Peyer's patch (tissue), 4 donors: ENCODE measurements at regions not wholly inside any gene's neighbourhood (a gene's known extent, or its start where the extent isn't known, plus 50 kb on each side); places are given as distances from the start of the nearest gene placed in this dataset.

Source experiments
- DNase-seq, 3 donors: peaks; one replicate each; pipeline ENCODE4 v3.0.0-alpha.2; 2017 to 2019
- H3K27ac ChIP-seq, 4 donors: fragments of 200-600 bp; sonication (generic); one replicate each; pipeline ENCODE4 v1.5.1; 2016 to 2019
- H3K27me3 ChIP-seq, 2 donors: fragments of 200-600 bp; sonication (generic); one replicate each; pipeline ENCODE4 v1.5.1; 2019
- H3K36me3 ChIP-seq, 3 donors: fragments of 200-600 bp; sonication (generic); one replicate each; pipeline ENCODE4 v1.5.1; 2016 to 2019
- H3K4me1 ChIP-seq, 4 donors: fragments of 200-600 bp; sonication (generic); one replicate each; pipeline ENCODE4 v1.5.1; 2016 to 2019
- H3K4me3 ChIP-seq, 4 donors: fragments of 200-600 bp; sonication (generic); 1 replicate in 3 of 4; 2 replicates in 1 of 4; pipeline ENCODE4 v1.5.1; 2016 to 2019; ENCODE audit warnings: mild to moderate bottlenecking in 1 of 4
- H3K9me3 ChIP-seq, 4 donors: fragments of 200-600 bp; sonication (generic); one replicate each; pipeline ENCODE4 v1.5.1; 2016 to 2019; ENCODE audit warnings: mild to moderate bottlenecking in 1 of 4
- POLR2A ChIP-seq, 2 donors: fragments of 450-650 bp; IDR thresholded peaks; one replicate each; pipeline ENCODE4 v1.5.1; 2017; ENCODE audit warnings: antibody characterized with exemption in 2 of 2, mild to moderate bottlenecking in 2 of 2, moderate library complexity in 2 of 2
- TF ChIP-seq, protein P1 (sequence below), 6 experiments: fragments of 450-650 bp in 4 of 6; fragments of 200-600 bp in 2 of 6; sonication (generic) in 1 of 6; IDR thresholded peaks; one replicate each; pipeline ENCODE4 v1.5.1; 2017 to 2019; ENCODE audit warnings: antibody characterized with exemption in 6 of 6, mild to moderate bottlenecking in 3 of 6, moderate library complexity in 1 of 6

GRCh38 chr10:85187047-85187446 lies 858.7 kb downstream of the CCSER2 start:
- H3K4me3 ChIP-seq: no peak overlapping the region
- no peak overlapping the region for H3K27ac ChIP-seq
- no peak for DNase-seq

DNA sequence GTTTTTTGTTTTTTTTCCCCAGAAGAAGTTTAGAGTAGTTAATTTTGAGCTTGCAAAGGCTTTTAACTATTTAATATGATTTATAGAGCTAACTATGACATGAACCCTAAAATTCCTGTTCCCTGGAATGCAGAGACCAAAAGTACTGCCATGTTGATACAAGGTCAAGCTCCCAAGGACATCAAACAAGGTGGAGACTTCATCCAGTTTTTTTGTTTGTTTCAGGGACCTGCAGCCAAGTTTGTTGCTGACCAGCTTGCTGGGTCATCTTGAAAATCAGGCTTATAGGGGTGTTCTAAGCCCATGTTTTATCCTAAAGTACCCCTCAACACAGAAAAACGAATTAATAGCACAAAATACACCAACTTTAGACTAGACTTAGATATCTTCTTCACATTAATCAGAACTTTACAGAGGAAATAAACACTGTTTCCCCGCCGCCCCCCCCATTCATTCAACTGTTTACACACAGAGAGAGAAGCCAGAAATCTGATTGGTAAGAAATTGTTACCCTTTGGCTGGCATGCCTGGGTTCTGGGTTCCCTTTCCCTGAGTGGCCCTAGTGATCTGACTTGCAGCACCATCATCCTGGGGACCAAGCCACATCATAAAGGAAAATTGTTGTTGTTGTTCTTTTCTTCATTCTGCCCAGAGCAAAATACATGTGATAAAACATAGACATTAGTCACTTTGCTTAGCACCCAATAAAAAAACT lies 860.5 kb downstream of the CCSER2 start:
- no peaks in the 10 kb centered on the region for H3K9me3 ChIP-seq
- H3K27me3 ChIP-seq: no peaks in the 10 kb centered on the region
- no peak overlapping the region for H3K4me3 ChIP-seq
- H3K27ac ChIP-seq: no peak overlapping the region
- TF ChIP-seq, protein P1, sequence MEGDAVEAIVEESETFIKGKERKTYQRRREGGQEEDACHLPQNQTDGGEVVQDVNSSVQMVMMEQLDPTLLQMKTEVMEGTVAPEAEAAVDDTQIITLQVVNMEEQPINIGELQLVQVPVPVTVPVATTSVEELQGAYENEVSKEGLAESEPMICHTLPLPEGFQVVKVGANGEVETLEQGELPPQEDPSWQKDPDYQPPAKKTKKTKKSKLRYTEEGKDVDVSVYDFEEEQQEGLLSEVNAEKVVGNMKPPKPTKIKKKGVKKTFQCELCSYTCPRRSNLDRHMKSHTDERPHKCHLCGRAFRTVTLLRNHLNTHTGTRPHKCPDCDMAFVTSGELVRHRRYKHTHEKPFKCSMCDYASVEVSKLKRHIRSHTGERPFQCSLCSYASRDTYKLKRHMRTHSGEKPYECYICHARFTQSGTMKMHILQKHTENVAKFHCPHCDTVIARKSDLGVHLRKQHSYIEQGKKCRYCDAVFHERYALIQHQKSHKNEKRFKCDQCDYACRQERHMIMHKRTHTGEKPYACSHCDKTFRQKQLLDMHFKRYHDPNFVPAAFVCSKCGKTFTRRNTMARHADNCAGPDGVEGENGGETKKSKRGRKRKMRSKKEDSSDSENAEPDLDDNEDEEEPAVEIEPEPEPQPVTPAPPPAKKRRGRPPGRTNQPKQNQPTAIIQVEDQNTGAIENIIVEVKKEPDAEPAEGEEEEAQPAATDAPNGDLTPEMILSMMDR (IDR thresholded peaks at IDR 0.05): no peak
- TF ChIP-seq POLR2A (IDR thresholded peaks at IDR 0.05): no peak
- H3K36me3 ChIP-seq: no peaks in the 10 kb centered on the region
- no peak for DNase-seq
- no peaks in the 10 kb centered on the region for H3K4me1 ChIP-seq

More at GRCh38 chr10:85187047-85187446, 858.7 kb downstream of the CCSER2 start:
- Histone ChIP-seq H3K4me1 (no peaks in the 10 kb centered on the region), H3K36me3 (no peaks in the 10 kb centered on the region), H3K9me3 (no peaks in the 10 kb centered on the region), H3K27me3 (no peaks in the 10 kb centered on the region)
- TF ChIP-seq, protein P1 (IDR thresholded peaks at IDR 0.05): no peak
- no peak for TF ChIP-seq POLR2A (IDR thresholded peaks at IDR 0.05)

DNA sequence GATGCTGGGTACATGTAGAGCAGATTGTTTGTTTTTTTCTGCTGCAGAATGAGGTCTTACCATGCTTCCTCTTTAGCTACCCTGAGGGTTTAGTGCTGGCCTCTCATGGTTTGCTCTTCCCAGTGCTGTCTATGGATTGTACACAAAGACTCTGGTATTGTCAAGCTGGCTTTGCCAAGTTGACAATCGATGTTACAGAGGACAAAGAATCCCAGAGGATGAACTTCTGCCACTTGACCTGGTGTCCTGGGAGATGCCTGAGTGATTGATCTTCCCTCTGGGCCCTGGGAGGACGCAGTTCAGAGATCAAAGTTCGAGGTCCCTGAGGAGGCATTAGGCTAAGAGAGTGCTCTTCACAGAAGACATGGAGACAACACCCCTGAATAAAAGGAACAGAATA lies 865.4 kb downstream of the CCSER2 start:
- H3K27ac ChIP-seq: no peak overlapping the region
- no peaks in the 10 kb centered on the region for H3K27me3 ChIP-seq
- H3K36me3 ChIP-seq: no peaks in the 10 kb centered on the region
- H3K4me1 ChIP-seq: no peaks in the 10 kb centered on the region
- no peak for DNase-seq
- H3K4me3 ChIP-seq: no peak overlapping the region
- H3K9me3 ChIP-seq: no peaks in the 10 kb centered on the region
- TF ChIP-seq, protein P1 (IDR thresholded peaks at IDR 0.05): no peak
- TF ChIP-seq POLR2A (IDR thresholded peaks at IDR 0.05): no peak

DNA sequence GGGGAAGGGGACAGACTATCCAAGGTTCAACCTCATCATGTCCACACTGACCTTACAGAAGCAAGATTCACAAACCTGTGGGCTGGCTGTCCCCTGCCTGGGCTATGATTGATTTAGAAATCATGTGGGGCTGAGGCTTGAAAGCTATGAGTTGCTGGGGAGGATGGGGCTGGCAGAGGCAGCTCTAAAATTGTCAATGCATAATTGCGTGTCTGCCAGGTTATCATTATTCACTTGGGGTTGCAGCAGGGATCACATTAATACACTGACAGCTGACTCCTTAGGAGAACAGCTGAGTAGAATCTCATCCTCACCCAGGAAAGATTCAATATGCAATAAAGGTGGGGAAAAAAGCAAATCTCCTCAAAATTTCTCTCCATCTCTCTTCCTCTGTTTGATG lies 866.3 kb downstream of the CCSER2 start:
- H3K27me3 ChIP-seq: no peaks in the 10 kb centered on the region
- DNase-seq: no peak

DNA sequence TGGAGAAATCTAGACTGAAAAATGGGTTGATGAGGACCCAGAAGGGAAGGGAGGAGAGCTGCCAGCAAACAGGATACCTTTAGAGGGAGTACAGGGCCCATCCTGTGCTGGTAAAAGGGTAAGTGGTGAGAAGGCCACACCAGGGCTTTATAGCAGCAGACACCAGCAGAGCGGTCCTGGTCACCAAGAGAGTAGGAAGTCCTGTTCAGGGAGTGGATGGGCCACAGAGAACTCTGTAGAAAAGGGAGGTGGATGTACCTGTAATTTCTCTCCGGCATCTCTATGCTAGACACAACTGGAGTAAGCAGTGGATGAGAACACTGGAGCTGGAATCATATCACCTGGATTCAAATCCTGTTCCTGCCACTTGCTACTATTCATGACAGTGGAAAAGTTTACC lies 867.2 kb downstream of the CCSER2 start:
- TF ChIP-seq, protein P1 (IDR thresholded peaks at IDR 0.05): no peak
- Histone ChIP-seq H3K9me3 (no peaks in the 10 kb centered on the region), H3K4me1 (no peaks in the 10 kb centered on the region), H3K27ac (no peak overlapping the region), H3K27me3 (no peaks in the 10 kb centered on the region), H3K36me3 (no peaks in the 10 kb centered on the region), H3K4me3 (no peak overlapping the region)
- DNase-seq: no peak

More for the DNA sequence above, 866.3 kb downstream of the CCSER2 start:
- H3K36me3 ChIP-seq: no peaks in the 10 kb centered on the region
- H3K4me1 ChIP-seq: no peaks in the 10 kb centered on the region
- H3K9me3 ChIP-seq: no peaks in the 10 kb centered on the region
- no peak overlapping the region for H3K4me3 ChIP-seq
- no peak overlapping the region for H3K27ac ChIP-seq
- TF ChIP-seq POLR2A (IDR thresholded peaks at IDR 0.05): no peak
- TF ChIP-seq, protein P1 (IDR thresholded peaks at IDR 0.05): no peak
